ENCODE measurements at regions not wholly inside any gene's neighbourhood (a gene's known extent, or its start where the extent isn't known, plus 50 kb on each side); places are given as distances from the start of the nearest gene placed in this dataset.

GRCh38 chr1:25117233-25117823 is 115.0 kb downstream of the SYF2 start (continued):
- TF ChIP-seq AFF4 (CRISPR knock-in tag; IDR thresholded peaks at IDR 0.05), result no peak
- no peak for TF ChIP-seq ZBTB21 (CRISPR knock-in tag; IDR thresholded peaks at IDR 0.05)
- TF ChIP-seq NR2F1 (CRISPR knock-in tag; IDR thresholded peaks at IDR 0.05), result no peak
- no peak for TF ChIP-seq ZNF512 (CRISPR knock-in tag; IDR thresholded peaks at IDR 0.05)
- TF ChIP-seq SIX4 (CRISPR knock-in tag; IDR thresholded peaks at IDR 0.05), result no peak
- peak; percentile 78 for TF ChIP-seq ZNF331 (CRISPR knock-in tag; IDR thresholded peaks at IDR 0.05)
- TF ChIP-seq ZSCAN9 (CRISPR knock-in tag; IDR thresholded peaks at IDR 0.05; ENCODE audit: borderline replicate concordance), result no peak
- no peak for TF ChIP-seq PLSCR1 (CRISPR knock-in tag; IDR thresholded peaks at IDR 0.05; ENCODE audit: borderline replicate concordance)
- TF ChIP-seq HNRNPLL (IDR thresholded peaks at IDR 0.05; ENCODE audit: low read depth, low read length, poor library complexity, severe bottlenecking), result no peak
- TF ChIP-seq ZFX (CRISPR knock-in tag; IDR thresholded peaks at IDR 0.05; ENCODE audit: low read depth), result peak; percentile 60; the same call in 1 of the 2 replicates
- 0 out of 2 replicates have a peak, but pooled peaks have one; percentile 40 for TF ChIP-seq ZNF574 (CRISPR knock-in tag; IDR thresholded peaks at IDR 0.05)
- TF ChIP-seq CHD2 (IDR thresholded peaks at IDR 0.05; ENCODE audit: low read depth, low read length), result no peak
- TF ChIP-seq ZC3H4 (CRISPR knock-in tag; IDR thresholded peaks at IDR 0.05; ENCODE audit: borderline replicate concordance), result no peak
- no peak for TF ChIP-seq ZNF83 (CRISPR knock-in tag; IDR thresholded peaks at IDR 0.05; ENCODE audit: borderline replicate concordance)
- TF ChIP-seq ATF6 (CRISPR knock-in tag; conservative IDR thresholded peaks at IDR 0.05), result no peak
- TF ChIP-seq FOXA1 (IDR thresholded peaks at IDR 0.05), result no peak
- no peak for TF ChIP-seq FOXA1 (CRISPR knock-in tag; IDR thresholded peaks at IDR 0.05)
- TF ChIP-seq KLF11 (CRISPR knock-in tag; IDR thresholded peaks at IDR 0.05), result no peak

Data from HepG2 (cell line).